HG02870 (cell line): ENCODE measurements at regions not wholly inside any gene's neighbourhood (a gene's known extent, or its start where the extent isn't known, plus 50 kb on each side); places are given as distances from the start of the nearest gene placed in this dataset.
"Not testable (repeated sequence)": the region's sequence is repeated elsewhere in the genome, so short reads cannot be mapped to it uniquely, and the experiment has no call there.

Source experiments
- ATAC-seq: cut with Tn5 transposase; IDR thresholded peaks from one replicate; pipeline ENCODE4 v1.9.1; 2021; ENCODE audit warnings: mild to moderate bottlenecking, moderate library complexity; ENCODE audit not compliant: unreplicated experiment

GRCh38 chr7:34207810-34208209 lies 302.5 kb downstream of the BMPER start:
- ATAC-seq, result no peak

- ATAC-seq, result no peak
Observed at GRCh38 chr7:34208878-34209621, 303.7 kb downstream of the BMPER start.

GRCh38 chr7:34211018-34211417 lies 305.7 kb downstream of the BMPER start:
- ATAC-seq, result no peak

GRCh38 chr7:34217972-34218371 lies 312.6 kb downstream of the BMPER start:
- no peak for ATAC-seq

GRCh38 chr7:34219153-34219718 lies 313.9 kb downstream of the BMPER start:
- ATAC-seq, result no peak

- ATAC-seq, result no peak
Observed at GRCh38 chr7:34220506-34221185, 315.3 kb downstream of the BMPER start.

- ATAC-seq, result no peak
Observed at GRCh38 chr7:34222316-34222715, 317.0 kb downstream of the BMPER start.

GRCh38 chr7:34222722-34223121 lies 317.4 kb downstream of the BMPER start:
- ATAC-seq, result no peak

- no peak for ATAC-seq
Observed at GRCh38 chr7:34224281-34224680, 318.9 kb downstream of the BMPER start.

GRCh38 chr7:34225193-34225592 lies 319.9 kb downstream of the BMPER start:
- no peak for ATAC-seq

GRCh38 chr7:34227525-34227924 lies 322.2 kb downstream of the BMPER start:
- ATAC-seq, result no peak

- not testable (repeated sequence) for ATAC-seq
Observed at GRCh38 chr7:34235101-34235500, 329.8 kb downstream of the BMPER start.

GRCh38 chr7:34236057-34236456 lies 330.7 kb downstream of the BMPER start:
- no peak for ATAC-seq

GRCh38 chr7:34236839-34237492 lies 331.6 kb downstream of the BMPER start:
- no peak for ATAC-seq

GRCh38 chr7:34237493-34237849 lies 332.1 kb downstream of the BMPER start:
- ATAC-seq, result no peak

- ATAC-seq, result no peak
Observed at GRCh38 chr7:34240417-34240816, 335.1 kb downstream of the BMPER start.

GRCh38 chr7:34242391-34242790 lies 337.1 kb downstream of the BMPER start:
- ATAC-seq, result no peak

- no peak for ATAC-seq
Observed at GRCh38 chr7:34245246-34245645, 339.9 kb downstream of the BMPER start.

GRCh38 chr7:34247468-34247867 lies 342.1 kb downstream of the BMPER start:
- ATAC-seq, result no peak

GRCh38 chr7:34249192-34249591 lies 343.9 kb downstream of the BMPER start:
- ATAC-seq, result no peak

GRCh38 chr7:34260279-34260678 lies 354.9 kb downstream of the BMPER start:
- ATAC-seq, result no peak

- no peak for ATAC-seq
Observed at GRCh38 chr7:34263168-34263567, 357.8 kb downstream of the BMPER start.
